ENCODE measurements at regions not wholly inside any gene's neighbourhood (a gene's known extent, or its start where the extent isn't known, plus 50 kb on each side); places are given as distances from the start of the nearest gene placed in this dataset.

DNA sequence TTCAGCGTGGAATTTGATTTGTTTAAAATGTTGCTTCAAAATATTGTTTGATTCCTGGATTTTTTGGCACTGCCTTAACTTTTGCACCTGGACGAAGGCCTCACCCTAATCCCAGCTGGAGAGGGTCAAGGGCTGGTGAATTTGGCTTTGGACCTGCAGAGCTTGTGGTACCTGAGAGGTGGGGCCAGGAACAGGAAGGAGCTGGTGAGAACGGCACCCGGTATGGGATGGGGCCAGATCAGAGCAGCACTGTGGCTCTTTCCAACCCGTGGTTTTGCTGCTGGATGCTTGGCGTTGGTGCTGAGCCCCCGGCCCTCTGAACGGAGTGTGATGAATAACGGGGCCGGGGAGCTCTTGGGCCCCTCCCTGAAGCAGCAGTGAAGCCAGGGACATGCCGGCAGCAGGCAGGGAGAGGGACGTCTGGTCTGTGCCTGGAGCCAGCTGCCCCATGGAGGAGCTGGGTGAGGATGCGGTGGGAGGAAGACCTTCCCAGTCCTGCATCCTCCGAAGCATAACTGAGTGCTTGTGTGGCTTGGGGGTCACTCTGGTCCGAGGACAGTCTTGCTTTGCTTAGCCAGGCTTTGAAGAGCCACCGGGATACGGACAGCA lies 275.4 kb downstream of the SEC14L1 start:
- Histone ChIP-seq H3K4me1 (ENCODE audit: insufficient read depth, low read length) (peaks cover 65% of the 10 kb centered on the region), H3K9me3 (ENCODE audit: low read length) (no peaks in the 10 kb centered on the region), H3K27me3 (ENCODE audit: control insufficient read depth in 1 of 2, insufficient read depth in 2 of 2, low read length in 2 of 2) (no peaks in the 10 kb centered on the region), H3K36me3 (ENCODE audit: insufficient read depth, low read length) (no peaks in the 10 kb centered on the region), H3K4me3 (ENCODE audit: low read depth in 1 of 2, low read length in 2 of 2) (peak overlapping the region in 1 of 2 donors; percentile 13), H3K27ac (ENCODE audit: low read depth, low read length) (peak overlapping the region; percentile 27), H3K9ac (ENCODE audit: low read length) (no peak overlapping the region)

GRCh38 chr17:77417575-77417974 lies 276.8 kb downstream of the SEC14L1 start:
- H3K9ac ChIP-seq (ENCODE audit: low read length) = peak overlapping the region; percentile 19
- peak overlapping the region; percentile 60 for H3K27ac ChIP-seq (ENCODE audit: low read depth, low read length)
- H3K36me3 ChIP-seq (ENCODE audit: insufficient read depth, low read length) = no peaks in the 10 kb centered on the region
- H3K9me3 ChIP-seq (ENCODE audit: low read length) = no peaks in the 10 kb centered on the region
- H3K27me3 ChIP-seq (ENCODE audit: control insufficient read depth in 1 of 2, insufficient read depth in 2 of 2, low read length in 2 of 2) = no peaks in the 10 kb centered on the region
- no peak overlapping the region for H3K4me3 ChIP-seq (ENCODE audit: low read depth in 1 of 2, low read length in 2 of 2)
- peaks cover 76% of the 10 kb centered on the region for H3K4me1 ChIP-seq (ENCODE audit: insufficient read depth, low read length)

DNA sequence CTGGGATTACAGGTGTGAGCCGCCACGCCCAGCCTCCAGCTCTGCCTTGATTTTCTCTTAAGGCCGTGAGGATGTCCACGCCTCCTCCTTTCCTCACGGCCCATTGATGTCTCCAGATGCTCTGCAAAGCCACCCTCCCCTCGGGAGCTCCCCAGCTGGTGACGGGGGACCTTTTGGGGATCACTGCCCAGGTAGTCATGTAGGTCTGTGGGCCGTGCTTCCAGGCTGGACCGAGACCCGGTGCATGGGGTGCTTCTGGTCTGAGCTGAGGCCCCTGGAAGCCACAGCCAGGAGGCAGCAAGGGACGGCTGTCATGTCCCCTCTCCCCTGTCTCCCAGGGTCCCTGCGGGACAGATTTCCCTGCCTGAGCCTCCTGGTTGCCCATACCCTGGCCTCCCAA lies 277.8 kb downstream of the SEC14L1 start:
- H3K27ac ChIP-seq (ENCODE audit: low read depth, low read length) = peak overlapping the region; percentile 96
- H3K4me3 ChIP-seq (ENCODE audit: low read depth in 1 of 2, low read length in 2 of 2) = no peak overlapping the region
- no peaks in the 10 kb centered on the region for H3K36me3 ChIP-seq (ENCODE audit: insufficient read depth, low read length)
- H3K9me3 ChIP-seq (ENCODE audit: low read length) = no peaks in the 10 kb centered on the region
- peaks cover 75% of the 10 kb centered on the region for H3K4me1 ChIP-seq (ENCODE audit: insufficient read depth, low read length)
- no peaks in the 10 kb centered on the region for H3K27me3 ChIP-seq (ENCODE audit: control insufficient read depth in 1 of 2, insufficient read depth in 2 of 2, low read length in 2 of 2)
- peak overlapping the region; percentile 65 for H3K9ac ChIP-seq (ENCODE audit: low read length)

DNA sequence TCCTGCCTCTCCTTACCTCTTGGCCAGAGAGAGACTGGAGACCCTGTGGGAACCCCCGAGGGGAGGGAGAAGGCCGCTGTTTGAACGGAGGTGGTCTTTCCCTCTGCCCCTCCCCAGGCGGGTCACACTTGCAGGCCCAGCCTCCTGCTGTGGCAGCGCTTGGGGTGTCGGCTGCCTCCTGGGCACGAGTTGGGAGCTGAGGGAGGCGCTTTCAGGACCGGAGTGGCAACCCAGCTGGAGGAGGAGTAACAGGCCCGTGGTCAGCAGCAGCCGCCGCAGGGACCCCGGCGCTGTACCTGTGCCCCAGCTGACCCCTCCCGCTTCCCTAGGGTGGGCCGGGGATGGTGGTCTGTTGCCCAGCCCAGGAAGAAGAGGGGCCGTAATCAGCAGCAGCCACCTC lies 278.3 kb downstream of the SEC14L1 start:
- peaks cover 76% of the 10 kb centered on the region for H3K4me1 ChIP-seq (ENCODE audit: insufficient read depth, low read length)
- H3K27me3 ChIP-seq (ENCODE audit: control insufficient read depth in 1 of 2, insufficient read depth in 2 of 2, low read length in 2 of 2) = no peaks in the 10 kb centered on the region
- H3K4me3 ChIP-seq (ENCODE audit: low read depth in 1 of 2, low read length in 2 of 2) = no peak overlapping the region
- H3K9ac ChIP-seq (ENCODE audit: low read length) = peak overlapping the region; percentile 65
- H3K27ac ChIP-seq (ENCODE audit: low read depth, low read length) = peak overlapping the region; percentile 96
- H3K36me3 ChIP-seq (ENCODE audit: insufficient read depth, low read length) = no peaks in the 10 kb centered on the region
- H3K9me3 ChIP-seq (ENCODE audit: low read length) = no peaks in the 10 kb centered on the region

GRCh38 chr17:77419547-77420094 lies 278.9 kb downstream of the SEC14L1 start:
- peak overlapping the region in 1 of 2 donors; percentile 9 for H3K4me3 ChIP-seq (ENCODE audit: low read depth in 1 of 2, low read length in 2 of 2)
- H3K9me3 ChIP-seq (ENCODE audit: low read length) = no peaks in the 10 kb centered on the region
- H3K27ac ChIP-seq (ENCODE audit: low read depth, low read length) = peak overlapping the region; percentile 96
- H3K4me1 ChIP-seq (ENCODE audit: insufficient read depth, low read length) = peaks cover 81% of the 10 kb centered on the region
- no peaks in the 10 kb centered on the region for H3K27me3 ChIP-seq (ENCODE audit: control insufficient read depth in 1 of 2, insufficient read depth in 2 of 2, low read length in 2 of 2)
- peak overlapping the region; percentile 65 for H3K9ac ChIP-seq (ENCODE audit: low read length)
- no peaks in the 10 kb centered on the region for H3K36me3 ChIP-seq (ENCODE audit: insufficient read depth, low read length)

GRCh38 chr17:77420095-77420803 lies 279.5 kb downstream of the SEC14L1 start:
- H3K36me3 ChIP-seq (ENCODE audit: insufficient read depth, low read length) = no peaks in the 10 kb centered on the region
- H3K9ac ChIP-seq (ENCODE audit: low read length) = peak overlapping the region; percentile 65
- H3K27me3 ChIP-seq (ENCODE audit: control insufficient read depth in 1 of 2, insufficient read depth in 2 of 2, low read length in 2 of 2) = no peaks in the 10 kb centered on the region
- peak overlapping the region; percentile 96 for H3K27ac ChIP-seq (ENCODE audit: low read depth, low read length)
- H3K4me3 ChIP-seq (ENCODE audit: low read depth in 1 of 2, low read length in 2 of 2) = peak overlapping the region in 1 of 2 donors; percentile 39
- no peaks in the 10 kb centered on the region for H3K9me3 ChIP-seq (ENCODE audit: low read length)
- H3K4me1 ChIP-seq (ENCODE audit: insufficient read depth, low read length) = peaks cover 87% of the 10 kb centered on the region

- peak overlapping the region; percentile 65 for H3K9ac ChIP-seq (ENCODE audit: low read length)
- H3K27ac ChIP-seq (ENCODE audit: low read depth, low read length) = peak overlapping the region; percentile 96
- no peaks in the 10 kb centered on the region for H3K27me3 ChIP-seq (ENCODE audit: control insufficient read depth in 1 of 2, insufficient read depth in 2 of 2, low read length in 2 of 2)
- peak overlapping the region in 1 of 2 donors; percentile 39 for H3K4me3 ChIP-seq (ENCODE audit: low read depth in 1 of 2, low read length in 2 of 2)
- H3K4me1 ChIP-seq (ENCODE audit: insufficient read depth, low read length) = peaks cover 94% of the 10 kb centered on the region
- no peaks in the 10 kb centered on the region for H3K9me3 ChIP-seq (ENCODE audit: low read length)
- no peaks in the 10 kb centered on the region for H3K36me3 ChIP-seq (ENCODE audit: insufficient read depth, low read length)
Measured at GRCh38 chr17:77420804-77421629, 280.2 kb downstream of the SEC14L1 start.

- Histone ChIP-seq H3K4me3 (ENCODE audit: low read depth in 1 of 2, low read length in 2 of 2) (no peak overlapping the region), H3K9ac (ENCODE audit: low read length) (peak overlapping the region; percentile 65), H3K36me3 (ENCODE audit: insufficient read depth, low read length) (no peaks in the 10 kb centered on the region), H3K27me3 (ENCODE audit: control insufficient read depth in 1 of 2, insufficient read depth in 2 of 2, low read length in 2 of 2) (no peaks in the 10 kb centered on the region), H3K27ac (ENCODE audit: low read depth, low read length) (peak overlapping the region; percentile 96), H3K9me3 (ENCODE audit: low read length) (no peaks in the 10 kb centered on the region), H3K4me1 (ENCODE audit: insufficient read depth, low read length) (peaks cover 94% of the 10 kb centered on the region)
Measured at GRCh38 chr17:77421630-77421972, 280.8 kb downstream of the SEC14L1 start.

DNA sequence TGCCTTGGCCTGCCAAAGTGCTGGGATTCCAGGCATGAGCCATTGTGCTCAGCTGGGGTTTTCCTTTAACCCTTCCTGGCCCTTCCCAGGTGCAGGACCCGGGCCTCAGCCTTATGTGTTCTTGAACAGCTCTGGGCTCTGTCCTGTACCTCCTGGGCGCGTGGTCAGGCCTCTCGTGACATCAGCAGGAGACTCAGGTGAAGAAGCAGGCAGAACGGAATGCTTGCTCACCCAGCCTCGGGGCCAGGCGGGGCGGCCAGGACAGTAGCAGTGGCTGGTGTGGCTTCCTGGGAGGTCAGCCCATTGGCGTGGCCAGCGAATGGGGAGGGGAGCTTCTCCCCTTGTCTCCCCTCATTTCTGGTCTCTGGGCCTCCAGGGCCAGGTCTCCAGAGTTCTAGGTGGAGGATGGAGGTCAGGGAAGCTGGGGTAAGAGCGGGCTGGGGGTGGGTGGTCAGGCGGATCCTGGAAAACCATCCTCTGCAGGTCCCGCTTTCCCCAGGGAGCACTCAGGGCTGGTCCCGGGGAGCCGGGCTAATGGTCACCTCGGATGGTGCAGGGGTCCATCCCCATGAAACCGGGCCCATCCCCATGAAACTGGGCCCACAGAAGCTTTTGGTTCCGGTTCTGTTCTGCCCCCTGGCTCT lies 281.5 kb downstream of the SEC14L1 start:
- Histone ChIP-seq H3K4me1 (ENCODE audit: insufficient read depth, low read length) (peaks cover 94% of the 10 kb centered on the region), H3K9me3 (ENCODE audit: low read length) (no peaks in the 10 kb centered on the region), H3K36me3 (ENCODE audit: insufficient read depth, low read length) (no peaks in the 10 kb centered on the region), H3K27ac (ENCODE audit: low read depth, low read length) (peak overlapping the region; percentile 96), H3K4me3 (ENCODE audit: low read depth in 1 of 2, low read length in 2 of 2) (no peak overlapping the region), H3K27me3 (ENCODE audit: control insufficient read depth in 1 of 2, insufficient read depth in 2 of 2, low read length in 2 of 2) (no peaks in the 10 kb centered on the region), H3K9ac (ENCODE audit: low read length) (peak overlapping the region; percentile 16)

DNA sequence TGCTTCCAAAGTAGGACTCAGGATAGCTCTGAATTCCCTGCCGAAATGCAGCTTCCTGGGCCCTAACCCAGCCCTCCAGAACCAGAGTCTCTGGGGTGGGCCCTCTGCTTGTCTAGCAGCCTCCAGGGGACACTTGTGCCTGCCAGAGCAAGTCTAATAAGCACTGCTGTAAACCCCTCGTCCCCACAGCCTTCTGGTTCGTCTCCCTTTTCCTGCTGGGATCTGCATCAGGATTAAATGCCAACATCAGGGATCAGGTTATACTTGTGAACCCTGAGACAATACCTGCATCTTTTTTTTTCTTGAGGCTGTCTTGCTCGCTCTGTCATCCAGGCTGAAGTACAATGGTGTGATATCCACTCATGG lies 282.0 kb downstream of the SEC14L1 start:
- Histone ChIP-seq H3K4me3 (ENCODE audit: low read depth in 1 of 2, low read length in 2 of 2) (no peak overlapping the region), H3K27me3 (ENCODE audit: control insufficient read depth in 1 of 2, insufficient read depth in 2 of 2, low read length in 2 of 2) (no peaks in the 10 kb centered on the region), H3K4me1 (ENCODE audit: insufficient read depth, low read length) (peaks cover 95% of the 10 kb centered on the region), H3K36me3 (ENCODE audit: insufficient read depth, low read length) (no peaks in the 10 kb centered on the region), H3K9ac (ENCODE audit: low read length) (peak overlapping the region; percentile 16), H3K27ac (ENCODE audit: low read depth, low read length) (peak overlapping the region; percentile 96), H3K9me3 (ENCODE audit: low read length) (no peaks in the 10 kb centered on the region)

All from muscle layer of colon (tissue), 2 donors.